C4-2B (cell line): ENCODE measurements at regions not wholly inside any gene's neighbourhood (a gene's known extent, or its start where the extent isn't known, plus 50 kb on each side); places are given as distances from the start of the nearest gene placed in this dataset.

Experiments used
- H3K27ac ChIP-seq: fragments of 450-650 bp; 2 replicates; pipeline ENCODE4 v1.5.1; 2017
- ZFX ChIP-seq: fragments of 450-650 bp; IDR thresholded peaks from 2 replicates; pipeline ENCODE4 v1.6.1; 2017
- TF ChIP-seq, protein P1 (sequence below): fragments of 450-650 bp; conservative IDR thresholded peaks from 2 replicates; pipeline ENCODE4 v1.5.1; 2017; ENCODE audit warnings: mild to moderate bottlenecking

DNA sequence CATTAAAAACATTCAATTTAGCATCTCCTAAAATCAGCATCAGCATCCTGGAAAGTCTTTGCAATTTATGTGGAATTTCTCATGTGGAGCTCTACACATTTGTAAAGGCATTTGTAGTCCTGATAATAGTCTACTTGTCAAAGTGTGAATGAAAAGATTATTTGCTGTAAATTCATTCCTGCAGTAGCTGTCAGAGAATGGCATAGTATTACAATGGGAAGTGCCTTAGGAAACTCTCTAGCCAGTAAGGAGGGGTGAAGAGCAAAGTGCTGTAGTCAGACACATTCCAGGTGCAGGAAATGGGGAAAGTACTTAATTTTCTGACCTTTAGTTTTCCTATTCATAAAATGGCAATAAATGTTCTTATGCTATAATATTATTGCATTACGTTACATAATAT, 627.9 kb downstream of the KCTD16 start:
- no peak overlapping the region for H3K27ac ChIP-seq
- TF ChIP-seq ZFX: no peak
- TF ChIP-seq, protein P1, sequence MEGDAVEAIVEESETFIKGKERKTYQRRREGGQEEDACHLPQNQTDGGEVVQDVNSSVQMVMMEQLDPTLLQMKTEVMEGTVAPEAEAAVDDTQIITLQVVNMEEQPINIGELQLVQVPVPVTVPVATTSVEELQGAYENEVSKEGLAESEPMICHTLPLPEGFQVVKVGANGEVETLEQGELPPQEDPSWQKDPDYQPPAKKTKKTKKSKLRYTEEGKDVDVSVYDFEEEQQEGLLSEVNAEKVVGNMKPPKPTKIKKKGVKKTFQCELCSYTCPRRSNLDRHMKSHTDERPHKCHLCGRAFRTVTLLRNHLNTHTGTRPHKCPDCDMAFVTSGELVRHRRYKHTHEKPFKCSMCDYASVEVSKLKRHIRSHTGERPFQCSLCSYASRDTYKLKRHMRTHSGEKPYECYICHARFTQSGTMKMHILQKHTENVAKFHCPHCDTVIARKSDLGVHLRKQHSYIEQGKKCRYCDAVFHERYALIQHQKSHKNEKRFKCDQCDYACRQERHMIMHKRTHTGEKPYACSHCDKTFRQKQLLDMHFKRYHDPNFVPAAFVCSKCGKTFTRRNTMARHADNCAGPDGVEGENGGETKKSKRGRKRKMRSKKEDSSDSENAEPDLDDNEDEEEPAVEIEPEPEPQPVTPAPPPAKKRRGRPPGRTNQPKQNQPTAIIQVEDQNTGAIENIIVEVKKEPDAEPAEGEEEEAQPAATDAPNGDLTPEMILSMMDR: no peak

DNA sequence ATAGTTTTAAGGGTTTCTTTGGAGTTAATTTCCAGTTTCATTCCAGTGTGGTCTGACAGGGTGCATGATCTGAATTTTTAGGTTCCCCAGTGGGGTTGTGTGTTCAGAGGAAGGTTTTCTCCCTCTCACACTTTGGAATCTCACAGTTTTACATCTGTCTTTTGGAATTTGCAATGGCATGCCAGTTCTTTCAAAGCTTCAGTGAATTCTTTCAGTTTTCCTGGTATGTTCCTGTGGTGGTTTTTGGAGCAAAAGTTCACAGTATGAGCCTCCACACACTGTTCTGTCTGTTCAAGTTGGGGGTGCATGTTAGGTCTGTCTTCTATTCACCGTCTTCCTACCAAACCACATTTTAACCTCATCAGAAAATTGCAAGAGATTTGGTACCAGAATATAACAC, 624.2 kb downstream of the KCTD16 start:
- TF ChIP-seq, protein P1: no peak
- no peak for TF ChIP-seq ZFX
- no peak overlapping the region for H3K27ac ChIP-seq

DNA sequence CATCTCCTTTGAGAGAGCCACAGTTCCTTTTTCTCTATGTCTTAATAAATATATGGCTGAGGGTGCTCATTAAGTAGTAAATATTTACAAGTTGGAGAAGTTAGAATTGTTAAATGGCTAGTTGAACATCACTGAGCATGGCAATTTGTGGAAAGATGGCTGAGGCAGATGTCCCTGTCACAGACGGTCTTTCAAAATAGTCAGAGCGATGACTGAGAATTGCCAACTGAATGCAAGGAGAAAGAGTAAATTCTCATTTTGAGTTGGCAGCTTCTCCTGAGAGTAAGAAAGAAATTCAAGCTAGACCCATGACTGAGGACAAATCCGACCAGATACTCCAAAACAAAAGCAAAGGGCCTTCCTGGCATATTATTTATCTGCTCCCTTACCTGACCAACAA, 617.9 kb downstream of the KCTD16 start:
- H3K27ac ChIP-seq: no peak overlapping the region
- TF ChIP-seq, protein P1: no peak
- no peak for TF ChIP-seq ZFX

DNA sequence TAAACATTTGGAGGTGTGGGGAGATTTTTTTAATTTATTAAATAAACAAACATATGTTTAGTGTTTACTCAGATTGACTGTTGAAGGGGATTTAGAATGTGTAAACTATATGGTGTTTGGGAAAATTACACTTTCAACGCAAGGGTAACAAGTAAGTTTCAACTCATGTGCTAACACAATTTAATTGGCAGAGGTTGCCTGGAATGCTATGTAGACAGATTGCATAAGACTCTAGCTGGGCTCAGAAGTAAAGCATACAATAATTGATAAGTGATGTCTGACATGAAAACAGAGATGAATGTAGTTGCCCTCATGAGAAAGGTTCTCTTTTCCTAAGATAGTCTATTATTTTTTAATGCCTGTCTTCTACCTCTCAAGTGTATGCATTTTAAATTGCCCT, 617.4 kb downstream of the KCTD16 start:
- H3K27ac ChIP-seq: no peak overlapping the region
- TF ChIP-seq, protein P1: no peak
- no peak for TF ChIP-seq ZFX

DNA sequence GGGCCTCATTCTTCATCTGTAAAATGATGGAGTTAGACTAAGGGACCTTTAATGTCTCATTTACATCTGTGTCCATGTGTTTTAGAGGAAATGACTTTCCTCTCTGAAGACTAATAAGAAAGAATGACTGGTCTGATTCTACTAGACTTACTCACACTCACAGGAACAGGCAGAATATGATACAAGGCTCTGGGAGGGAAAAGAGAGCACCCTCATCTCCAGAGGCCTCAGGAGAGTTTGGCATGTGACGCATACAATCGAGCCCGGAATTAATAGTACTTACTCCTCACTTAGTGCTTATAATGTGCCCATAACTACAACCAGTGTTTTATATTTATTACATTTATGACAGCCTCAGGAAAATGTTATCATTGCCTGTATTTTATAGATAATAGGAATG, 608.7 kb downstream of the KCTD16 start:
- H3K27ac ChIP-seq: no peak overlapping the region
- no peak for TF ChIP-seq ZFX
- TF ChIP-seq, protein P1: no peak

DNA sequence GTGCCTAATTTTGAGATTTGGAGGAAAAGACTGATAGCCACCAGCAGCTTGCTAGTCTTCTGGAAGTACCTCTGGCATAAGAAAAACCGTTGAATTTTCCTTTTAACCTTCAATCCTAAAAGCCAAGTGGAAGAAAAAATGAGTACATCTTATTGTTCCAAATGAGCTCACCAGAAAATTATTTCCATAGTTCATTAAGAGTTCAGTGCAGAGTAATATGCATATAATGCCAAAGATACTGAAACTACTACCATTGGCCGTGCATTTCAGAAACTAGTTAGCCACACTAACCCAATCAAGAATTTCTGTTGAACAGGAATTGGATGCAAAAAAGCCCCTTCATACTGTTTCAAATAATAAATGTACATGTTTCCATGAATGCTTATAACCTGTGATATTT, 607.9 kb downstream of the KCTD16 start:
- TF ChIP-seq, protein P1: no peak
- no peak for TF ChIP-seq ZFX
- no peak overlapping the region for H3K27ac ChIP-seq

DNA sequence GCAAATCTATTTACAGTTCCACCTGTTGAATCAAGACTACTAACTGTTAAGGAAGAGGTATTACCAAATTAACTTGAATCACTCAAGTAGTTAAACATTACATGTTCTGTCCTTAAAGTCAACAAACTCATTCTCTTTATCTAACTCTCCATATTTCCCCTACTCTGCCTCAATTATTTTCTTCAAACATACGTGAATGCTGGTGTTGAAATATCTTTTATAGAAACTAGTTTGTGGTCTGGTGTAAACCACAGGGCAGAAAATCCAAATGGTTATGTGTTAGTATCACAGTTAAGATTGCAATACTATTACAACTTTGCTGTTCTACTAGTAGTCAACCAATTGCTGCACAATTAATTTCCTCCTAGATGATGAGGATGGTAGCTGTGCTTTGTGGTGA, 603.5 kb downstream of the KCTD16 start:
- no peak for TF ChIP-seq ZFX
- TF ChIP-seq, protein P1: no peak
- no peak overlapping the region for H3K27ac ChIP-seq
